ENCODE measurements at regions not wholly inside any gene's neighbourhood (a gene's known extent, or its start where the extent isn't known, plus 50 kb on each side); places are given as distances from the start of the nearest gene placed in this dataset.

- BruUV-seq (replicated peaks), result no TSS peak
- Histone ChIP-seq H4K20me1 (ENCODE audit: insufficient read depth, low read length) (no peaks in the 10 kb centered on the region), H3K27ac (ENCODE audit: low read depth, low read length, poor library complexity, severe bottlenecking) (no peak overlapping the region), H3K4me1 (ENCODE audit: insufficient read depth, low read length, poor library complexity, severe bottlenecking) (no peaks in the 10 kb centered on the region), H3K79me2 (ENCODE audit: insufficient read depth, low read depth, low read length) (no peaks in the 10 kb centered on the region), H3K4me2 (ENCODE audit: low read length) (no peak overlapping the region), H3K9me2 (ENCODE audit: insufficient read depth, low read length) (no peaks in the 10 kb centered on the region), H3K9me3 (ENCODE audit: low read length) (no peaks in the 10 kb centered on the region), H2AFZ (ENCODE audit: low read length) (no peak overlapping the region), H3K36me3 (ENCODE audit: insufficient read depth, low read length) (no peaks in the 10 kb centered on the region), H3K4me3 (ENCODE audit: low read depth, low read length, poor library complexity, severe bottlenecking) (no peak overlapping the region)
- no peak for DNase-seq (ENCODE audit: low spot score)
- intact Hi-C loops (cut with micrococcal nuclease; ENCODE audit: unreplicated experiment), result no loop called here
- CTCF ChIA-PET (ENCODE audit: unreplicated experiment), result no interaction called here
- TF ChIP-seq EZH2phosphoT487 (IDR thresholded peaks at IDR 0.05; ENCODE audit: borderline replicate concordance, low read depth, low read length) (no peak), CTCF (conservative IDR thresholded peaks at IDR 0.05; ENCODE audit: low read length) (no peak)
- POLR2A ChIA-PET, result no interaction called here
Observed at GRCh38 chr4:57682275-57682674, 572.1 kb upstream of the IGFBP7 start.

- Histone ChIP-seq H3K27ac (ENCODE audit: low read depth, low read length, poor library complexity, severe bottlenecking) (no peak overlapping the region), H3K79me2 (ENCODE audit: insufficient read depth, low read depth, low read length) (no peaks in the 10 kb centered on the region), H2AFZ (ENCODE audit: low read length) (no peak overlapping the region), H3K36me3 (ENCODE audit: insufficient read depth, low read length) (no peaks in the 10 kb centered on the region), H3K4me2 (ENCODE audit: low read length) (no peak overlapping the region), H3K4me3 (ENCODE audit: low read depth, low read length, poor library complexity, severe bottlenecking) (no peak overlapping the region), H3K9me2 (ENCODE audit: insufficient read depth, low read length) (no peaks in the 10 kb centered on the region), H3K4me1 (ENCODE audit: insufficient read depth, low read length, poor library complexity, severe bottlenecking) (no peaks in the 10 kb centered on the region), H4K20me1 (ENCODE audit: insufficient read depth, low read length) (no peaks in the 10 kb centered on the region), H3K9me3 (ENCODE audit: low read length) (no peaks in the 10 kb centered on the region)
- DNase-seq (ENCODE audit: low spot score), result no peak
- ChIA-PET POLR2A (no interaction called here), CTCF (ENCODE audit: unreplicated experiment) (no interaction called here)
- no TSS peak for BruUV-seq (replicated peaks)
- intact Hi-C loops (cut with micrococcal nuclease; ENCODE audit: unreplicated experiment), result no loop called here
- TF ChIP-seq EZH2phosphoT487 (IDR thresholded peaks at IDR 0.05; ENCODE audit: borderline replicate concordance, low read depth, low read length) (no peak), CTCF (conservative IDR thresholded peaks at IDR 0.05; ENCODE audit: low read length) (no peak)
Observed at GRCh38 chr4:57679969-57680368, 569.8 kb upstream of the IGFBP7 start.

GRCh38 chr4:57676394-57676793, 566.2 kb upstream of the IGFBP7 start:
- Histone ChIP-seq H2AFZ (ENCODE audit: low read length) (no peak overlapping the region), H3K36me3 (ENCODE audit: insufficient read depth, low read length) (no peaks in the 10 kb centered on the region), H3K4me2 (ENCODE audit: low read length) (no peak overlapping the region), H3K4me3 (ENCODE audit: low read depth, low read length, poor library complexity, severe bottlenecking) (no peak overlapping the region), H3K9me2 (ENCODE audit: insufficient read depth, low read length) (no peaks in the 10 kb centered on the region), H3K79me2 (ENCODE audit: insufficient read depth, low read depth, low read length) (no peaks in the 10 kb centered on the region), H4K20me1 (ENCODE audit: insufficient read depth, low read length) (no peaks in the 10 kb centered on the region), H3K27ac (ENCODE audit: low read depth, low read length, poor library complexity, severe bottlenecking) (no peak overlapping the region), H3K9me3 (ENCODE audit: low read length) (no peaks in the 10 kb centered on the region), H3K4me1 (ENCODE audit: insufficient read depth, low read length, poor library complexity, severe bottlenecking) (no peaks in the 10 kb centered on the region)
- TF ChIP-seq CTCF (conservative IDR thresholded peaks at IDR 0.05; ENCODE audit: low read length), result no peak
- no peak for TF ChIP-seq EZH2phosphoT487 (IDR thresholded peaks at IDR 0.05; ENCODE audit: borderline replicate concordance, low read depth, low read length)
- intact Hi-C loops (cut with micrococcal nuclease; ENCODE audit: unreplicated experiment), result no loop called here
- ChIA-PET POLR2A (no interaction called here), CTCF (ENCODE audit: unreplicated experiment) (no interaction called here)
- no TSS peak for BruUV-seq (replicated peaks)
- DNase-seq (ENCODE audit: low spot score), result no peak
